HepG2 (cell line): ENCODE measurements at regions not wholly inside any gene's neighbourhood (a gene's known extent, or its start where the extent isn't known, plus 50 kb on each side); places are given as distances from the start of the nearest gene placed in this dataset.
A peak's percentile ranks its signal among the peaks of the same experiment; 100 is the strongest.

ENCODE experiments used
- ATAC-seq: fragments of 200-7000 bp; cut with Tn5 transposase; 3 replicates; pipeline ENCODE4 v1.9.1; 2020; ENCODE audit warnings: mild to moderate bottlenecking, moderate library complexity
- BruUV-seq: library from RNA; stranded (reverse); fragments of 400-500 nt; replicated peaks from 2 replicates; lab custom pipeline; 2021; lab: Mats Ljungman, UMichigan
- CTCF ChIA-PET: fragments of 300-600 bp; formaldehyde crosslinking; extraction: SDS; loops from one replicate; lab custom pipeline; 2021; ENCODE audit warnings: low total read pairs, inconsistent platforms, low intra/inter-chr PET ratio; lab: Yijun Ruan, JAX
- POLR2A ChIA-PET: fragments of 350-600 bp; sonication (Branson Sonifier 250); formaldehyde crosslinking; loops from one replicate; lab custom pipeline; 2020; ENCODE audit warnings: antibody characterized with exemption, inconsistent platforms; lab: Yijun Ruan, JAX
- DNase-seq: peaks from one replicate; pipeline ENCODE4 v3.0.0-alpha.2; 2015; ENCODE audit warnings: low spot score
- FAIRE-seq: peaks from 3 replicates; lab custom pipeline; 2011; peaks lifted over from hg19 to GRCh38; lab: Jason Lieb, UNC
- H2AFZ ChIP-seq: one replicate; pipeline ENCODE4 v1.6.1; 2011; ENCODE audit warnings: low read length, inconsistent platforms
- H3K27ac ChIP-seq: fragments of 300-600 bp; 3 replicates; pipeline ENCODE4 v1.8.0; 2011; ENCODE audit warnings: mixed run types, mild to moderate bottlenecking, mixed read lengths, low read length, inconsistent platforms; ENCODE audit not compliant: insufficient read depth; ENCODE audit errors: extremely low read length
- H3K27me3 ChIP-seq, 2 experiments: fragments of 200-600 bp in 1 of 2; 2 replicates in 1 of 2; 3 replicates in 1 of 2; pipeline versions ENCODE4 v1.6.0 to v1.8.0; 2011; ENCODE audit warnings: low read length in 2 of 2, mild to moderate bottlenecking in 2 of 2, moderate library complexity in 2 of 2, inconsistent platforms in 1 of 2; ENCODE audit not compliant: insufficient read depth in 2 of 2, control insufficient read depth in 1 of 2
- H3K36me3 ChIP-seq, 2 experiments: fragments of 200-600 bp in 1 of 2; replicated peaks in 1 of 2; 2 replicates in 1 of 2; 3 replicates in 1 of 2; pipeline versions ENCODE4 v1.5.1 to v1.8.0; 2011; ENCODE audit warnings: low read length in 2 of 2, inconsistent platforms in 1 of 2; ENCODE audit not compliant: insufficient read depth in 2 of 2, control insufficient read depth in 1 of 2
- H3K4me1 ChIP-seq: 2 replicates; pipeline ENCODE4 v1.5.1; 2012; ENCODE audit warnings: low read length, inconsistent platforms; ENCODE audit not compliant: insufficient read depth
- H3K4me2 ChIP-seq: 2 replicates; pipeline ENCODE4 v1.6.0; 2011; ENCODE audit warnings: low read depth, low read length, inconsistent platforms
- H3K4me3 ChIP-seq, 3 experiments: fragments of 200-600 bp in 1 of 3; sonication (generic), shearing (Covaris generic) in 1 of 3; replicated peaks in 1 of 3; 2 replicates each; pipeline ENCODE4 v1.5.1; 2011 to 2016; ENCODE audit warnings: low read length in 3 of 3, inconsistent platforms in 2 of 3, low read depth in 2 of 3, mild to moderate bottlenecking in 2 of 3, control low read depth in 1 of 3, mixed read lengths in 1 of 3; ENCODE audit not compliant: insufficient read depth in 1 of 3
- H3K79me2 ChIP-seq: one replicate; pipeline ENCODE4 v1.6.1; 2011; ENCODE audit warnings: low read length, inconsistent platforms; ENCODE audit not compliant: insufficient read depth
- H3K9ac ChIP-seq: 2 replicates; pipeline ENCODE4 v1.6.0; 2011; ENCODE audit warnings: mild to moderate bottlenecking, low read depth, low read length, inconsistent platforms; ENCODE audit not compliant: insufficient read depth
- H3K9me3 ChIP-seq: 2 replicates; pipeline ENCODE4 v1.5.1; 2012; ENCODE audit warnings: mild to moderate bottlenecking, low read length
- H4K20me1 ChIP-seq: 2 replicates; pipeline ENCODE4 v1.6.0; 2011; ENCODE audit warnings: inconsistent platforms, mild to moderate bottlenecking, low read length, moderate library complexity; ENCODE audit not compliant: insufficient read depth
- CREB1 ChIP-seq, 2 experiments: fragments of 450-650 bp in 1 of 2; IDR thresholded peaks; 2 replicates each; pipeline ENCODE4 v1.6.1; 2016 to 2017; ENCODE audit warnings: control low read depth in 1 of 2, mild to moderate bottlenecking in 1 of 2, missing compliant biosample characterization in 1 of 2, missing genetic modification characterization in 1 of 2
- EP300 ChIP-seq, 3 experiments: sonication (generic) in 1 of 3; formaldehyde crosslinking in 1 of 3; IDR thresholded peaks; 2 replicates each; pipeline versions ENCODE4 v1.5.1 to v1.6.1; 2011 to 2020; ENCODE audit warnings: low read depth in 2 of 3, low read length in 2 of 3, borderline replicate concordance in 1 of 3, improper control_type of control experiment in 1 of 3, mild to moderate bottlenecking in 1 of 3, missing genetic modification reagents in 1 of 3, moderate library complexity in 1 of 3
- HNRNPUL1 ChIP-seq: fragments of 200-400 bp; formaldehyde crosslinking; IDR thresholded peaks from 2 replicates; pipeline ENCODE4 v1.6.1; 2017; ENCODE audit warnings: low read depth, mild to moderate bottlenecking, low read length, moderate library complexity
- ISX ChIP-seq: sonication (generic); formaldehyde crosslinking; conservative IDR thresholded peaks from 2 replicates; pipeline ENCODE4 v1.5.0; 2020; ENCODE audit warnings: missing genetic modification reagents
- SIN3A ChIP-seq: IDR thresholded peaks from 2 replicates; pipeline ENCODE4 v1.6.1; 2011; ENCODE audit warnings: low read depth, mild to moderate bottlenecking, control low read depth, low read length, borderline replicate concordance
- ZNF136 ChIP-seq: sonication (generic); formaldehyde crosslinking; IDR thresholded peaks from 2 replicates; pipeline ENCODE4 v1.8.1; 2022; ENCODE audit warnings: low read depth, mild to moderate bottlenecking, moderate library complexity, missing genetic modification reagents
- ZNF225 ChIP-seq: sonication (generic); formaldehyde crosslinking; IDR thresholded peaks from 2 replicates; pipeline ENCODE4 v1.4.0; 2020; ENCODE audit warnings: mild to moderate bottlenecking, missing genetic modification reagents
- ZNF431 ChIP-seq: sonication (generic); formaldehyde crosslinking; IDR thresholded peaks from 2 replicates; pipeline ENCODE4 v1.9.0; 2022; ENCODE audit warnings: missing genetic modification reagents, low read depth, mild to moderate bottlenecking, borderline replicate concordance
- ZNF451 ChIP-seq: sonication (generic); formaldehyde crosslinking; IDR thresholded peaks from 2 replicates; pipeline ENCODE4 v1.5.0; 2020; ENCODE audit warnings: mild to moderate bottlenecking, missing genetic modification reagents
- ZNF563 ChIP-seq: sonication (generic); formaldehyde crosslinking; IDR thresholded peaks from 2 replicates; pipeline ENCODE4 v1.8.0; 2022; ENCODE audit warnings: mild to moderate bottlenecking, moderate library complexity, missing genetic modification reagents
- ZNF609 ChIP-seq: sonication (generic); formaldehyde crosslinking; IDR thresholded peaks from 2 replicates; pipeline ENCODE4 v1.4.0; 2020; ENCODE audit warnings: mild to moderate bottlenecking, missing genetic modification reagents, borderline replicate concordance
- ZNF670 ChIP-seq: sonication (generic); formaldehyde crosslinking; IDR thresholded peaks from 2 replicates; pipeline ENCODE4 v1.8.0; 2022; ENCODE audit warnings: mild to moderate bottlenecking, missing genetic modification reagents, borderline replicate concordance
- ZNF776 ChIP-seq: sonication (generic); formaldehyde crosslinking; IDR thresholded peaks from 2 replicates; pipeline ENCODE4 v1.4.0; 2020; ENCODE audit warnings: mild to moderate bottlenecking, missing genetic modification reagents
- ZNF790 ChIP-seq: sonication (generic); formaldehyde crosslinking; IDR thresholded peaks from 2 replicates; pipeline ENCODE4 v1.8.0; 2022; ENCODE audit warnings: missing genetic modification reagents, mild to moderate bottlenecking, borderline replicate concordance
- WGBS: methylation state at CpG from one replicate; pipeline ENCODE4 v1.1.6; 2017; ENCODE audit warnings: low lambda C conversion rate; 5-methylcytosine and 5-hydroxymethylcytosine counted together
- in situ Hi-C: cut with HindIII; loops from 2 replicates; pipeline ENCODE4 v1.10.0; 2017; ENCODE audit warnings: low pct_unique_long_range_greater_than_20kb; ENCODE audit not compliant: extremely low pct_ligation_motif_present
- intact Hi-C: fragments of 100-400 bp; cut with micrococcal nuclease; formaldehyde crosslinking; loops from one replicate; pipeline ENCODE4 v1.10.0; 2022; ENCODE audit not compliant: unreplicated experiment

GRCh38 chr15:61382927-61383326 lies 153.8 kb upstream of the RORA start:
- no peak overlapping the region for H3K4me2 ChIP-seq

GRCh38 chr15:61381501-61381900 lies 152.4 kb upstream of the RORA start:
- CTCF ChIA-PET: no interaction called here
- H3K79me2 ChIP-seq: no peaks in the 10 kb centered on the region
- no peaks in the 10 kb centered on the region for H4K20me1 ChIP-seq
- H3K27me3 ChIP-seq: no peaks in the 10 kb centered on the region
- H3K36me3 ChIP-seq: no peaks in the 10 kb centered on the region
- no peaks in the 10 kb centered on the region for H3K9me3 ChIP-seq
- in situ Hi-C loops: no loop called here
- no peak for FAIRE-seq
- 27% methylated on average over 3 of the region's 3 CpGs for WGBS
- no peak for ATAC-seq
- H3K27ac ChIP-seq: no peak overlapping the region
- H3K4me3 ChIP-seq: no peak overlapping the region
- H3K4me1 ChIP-seq: no peaks in the 10 kb centered on the region
- POLR2A ChIA-PET: no interaction called here
- no peak for DNase-seq
- H3K9ac ChIP-seq: no peak overlapping the region
- no peak overlapping the region for H2AFZ ChIP-seq
- BruUV-seq: no TSS peak
- no peak overlapping the region for H3K4me2 ChIP-seq
- intact Hi-C loops: no loop called here
- no peak for TF ChIP-seq ZNF563 (CRISPR knock-in tag)
- TF ChIP-seq SIN3A: no peak
- no peak for TF ChIP-seq ZNF670 (CRISPR knock-in tag)
- no peak for TF ChIP-seq ZNF225
- no peak for TF ChIP-seq ZNF136 (CRISPR knock-in tag)
- no peak for TF ChIP-seq ZNF776 (CRISPR knock-in tag)
- no peak for TF ChIP-seq ZNF790 (CRISPR knock-in tag)
- TF ChIP-seq ZNF609 (CRISPR knock-in tag): no peak
- no peak for TF ChIP-seq ISX (CRISPR knock-in tag)

More at GRCh38 chr15:61382927-61383326, 153.8 kb upstream of the RORA start:
- CTCF ChIA-PET: no interaction called here
- in situ Hi-C loops: no loop called here
- POLR2A ChIA-PET: no interaction called here
- Histone ChIP-seq H3K4me3 (no peak overlapping the region), H3K27me3 (no peaks in the 10 kb centered on the region), H3K9ac (no peak overlapping the region), H3K4me1 (no peaks in the 10 kb centered on the region), H2AFZ (no peak overlapping the region), H4K20me1 (no peaks in the 10 kb centered on the region), H3K79me2 (no peaks in the 10 kb centered on the region), H3K27ac (no peak overlapping the region), H3K36me3 (no peaks in the 10 kb centered on the region), H3K9me3 (no peaks in the 10 kb centered on the region)
- DNase-seq (no peak), FAIRE-seq (no peak), ATAC-seq (no peak)
- intact Hi-C loops: no loop called here
- TF ChIP-seq ZNF431 (CRISPR knock-in tag) (no peak), CREB1 (IDR thresholded peaks at IDR 0.05) (0 out of 2 replicates have a peak, but pooled peaks have one; percentile 22), CREB1 (CRISPR knock-in tag; IDR thresholded peaks at IDR 0.05) (no peak), ZNF451 (CRISPR knock-in tag) (no peak), EP300 (IDR thresholded peaks at IDR 0.05; ENCODE audit: low read depth in 2 of 2, low read length in 2 of 2) (no peak), EP300 (CRISPR knock-in tag; IDR thresholded peaks at IDR 0.05; ENCODE audit: borderline replicate concordance) (no peak), HNRNPUL1 (no peak)
- no TSS peak for BruUV-seq
- WGBS: 0% methylated on average over 1 of the region's 1 CpG
